Muscle of leg (tissue), 3 donors: ENCODE measurements at regions not wholly inside any gene's neighbourhood (a gene's known extent, or its start where the extent isn't known, plus 50 kb on each side); places are given as distances from the start of the nearest gene placed in this dataset.

ENCODE experiments used
- DNase-seq: peaks from one replicate; pipeline ENCODE4 v3.0.0; 2013
- H3K27ac ChIP-seq: one replicate; pipeline ENCODE4 v1.5.1; 2013; ENCODE audit warnings: mild to moderate bottlenecking, low read length, control low read depth
- H3K27me3 ChIP-seq: one replicate; pipeline ENCODE4 v1.6.1; 2013; ENCODE audit warnings: low read length; ENCODE audit not compliant: control insufficient read depth, insufficient read depth
- H3K36me3 ChIP-seq: one replicate; pipeline ENCODE4 v1.6.1; 2013; ENCODE audit warnings: low read length; ENCODE audit not compliant: control insufficient read depth, insufficient read depth
- H3K4me1 ChIP-seq: one replicate; pipeline ENCODE4 v1.6.1; 2013; ENCODE audit warnings: low read length; ENCODE audit not compliant: control insufficient read depth, insufficient read depth
- H3K4me3 ChIP-seq: one replicate; pipeline ENCODE4 v1.5.1; 2013; ENCODE audit warnings: low read length, control low read depth
- H3K9me3 ChIP-seq: replicated peaks from 2 replicates; pipeline ENCODE4 v1.6.1; 2013; ENCODE audit warnings: low read depth, low read length; ENCODE audit not compliant: control insufficient read depth
- WGBS: methylation state at CpG from one replicate; pipeline ENCODE4 v1.1.5; 2013; ENCODE audit warnings: missing lambda C conversion rate; ENCODE audit not compliant: insufficient coverage; 5-methylcytosine and 5-hydroxymethylcytosine counted together

DNA sequence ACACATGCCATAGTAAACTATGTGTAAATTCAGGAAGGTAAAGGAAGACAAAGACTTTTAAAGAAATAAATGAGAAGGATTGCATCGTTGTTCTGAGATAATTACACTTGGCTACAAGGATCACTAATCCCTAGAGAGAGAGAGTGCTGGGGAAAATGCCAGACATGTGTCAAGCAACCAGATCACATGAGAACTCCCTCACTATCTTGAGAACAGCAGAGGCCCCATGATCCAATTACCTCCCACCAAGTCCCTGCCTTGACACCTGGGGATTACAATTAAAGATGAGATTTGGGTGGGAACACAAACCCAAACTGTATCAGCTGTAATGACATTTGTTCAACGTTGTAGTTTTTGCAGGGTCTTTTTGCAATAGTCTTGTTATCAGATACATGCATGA lies 1600.9 kb upstream of the MIR17HG start:
- Histone ChIP-seq H3K4me1 (no peaks in the 10 kb centered on the region), H3K4me3 (no peak overlapping the region), H3K9me3 (no peaks in the 10 kb centered on the region), H3K36me3 (no peaks in the 10 kb centered on the region), H3K27ac (no peak overlapping the region), H3K27me3 (no peaks in the 10 kb centered on the region)
- peak; percentile 35 for DNase-seq
- no CpG with 5 or more reads among the region's 2 CpGs for WGBS

DNA sequence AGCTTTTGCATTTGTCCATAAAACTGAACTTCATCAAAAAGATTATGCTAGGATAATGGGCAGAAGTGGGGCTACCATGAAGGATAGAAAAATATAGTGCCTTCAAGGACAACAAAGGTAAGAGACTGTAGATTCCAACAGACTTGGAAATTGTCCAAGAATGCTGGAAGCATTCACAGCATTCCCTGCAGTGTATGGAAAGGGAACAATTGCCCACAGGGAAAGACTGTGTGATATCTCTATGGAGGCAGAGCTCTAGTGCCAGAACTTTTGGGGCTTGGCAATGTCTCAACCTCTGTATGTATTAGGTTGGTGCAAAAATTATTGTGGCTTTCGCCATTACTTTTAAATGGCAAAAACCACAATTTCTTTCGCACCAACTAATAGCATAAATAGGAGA lies 1598.8 kb upstream of the MIR17HG start:
- WGBS, result no CpG with 5 or more reads among the region's 2 CpGs

DNA sequence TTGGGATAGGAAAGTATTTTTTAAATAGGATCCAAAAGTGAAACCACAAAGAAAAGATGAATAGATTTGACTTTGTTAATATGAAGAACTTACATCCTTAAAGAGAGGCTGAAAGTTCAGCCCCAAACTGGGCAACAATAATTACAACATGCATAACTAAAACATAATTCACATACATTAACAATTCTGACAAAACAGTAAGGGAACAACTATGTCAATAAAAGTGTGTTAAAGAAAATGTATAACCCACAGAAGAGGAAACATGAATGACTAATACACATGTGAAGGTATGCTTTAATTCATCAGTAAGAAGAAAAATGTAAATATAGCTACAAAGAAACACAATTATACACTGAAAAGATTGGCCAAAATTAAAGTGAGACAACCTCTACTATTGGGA lies 1597.6 kb upstream of the MIR17HG start:
- Histone ChIP-seq H3K36me3 (no peaks in the 10 kb centered on the region), H3K4me1 (no peaks in the 10 kb centered on the region), H3K9me3 (no peaks in the 10 kb centered on the region), H3K27me3 (no peaks in the 10 kb centered on the region), H3K4me3 (no peak overlapping the region), H3K27ac (no peak overlapping the region)
- no peak for DNase-seq

More for the DNA sequence above, 1598.8 kb upstream of the MIR17HG start:
- Histone ChIP-seq H3K27ac (no peak overlapping the region), H3K4me3 (no peak overlapping the region), H3K9me3 (no peaks in the 10 kb centered on the region), H3K4me1 (no peaks in the 10 kb centered on the region), H3K27me3 (no peaks in the 10 kb centered on the region), H3K36me3 (no peaks in the 10 kb centered on the region)
- DNase-seq, result peak; percentile 7

DNA sequence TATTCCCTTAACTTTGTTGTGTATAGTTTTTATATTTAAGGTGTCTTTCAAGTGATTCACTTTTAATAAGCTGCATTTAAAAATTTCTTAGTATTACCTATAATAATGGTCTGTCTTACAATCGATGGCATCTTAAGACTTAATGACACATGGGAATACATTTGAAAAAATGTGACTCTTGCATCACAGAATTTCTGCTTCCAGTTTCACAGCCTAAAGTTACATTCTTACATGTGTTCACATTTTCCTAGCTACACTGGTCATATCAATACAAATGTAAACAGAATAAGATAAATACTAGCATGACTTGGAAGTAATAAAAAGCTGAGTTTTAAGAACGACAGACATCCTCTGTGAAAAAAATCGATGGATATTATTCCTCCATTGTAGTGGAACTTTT lies 1597.1 kb upstream of the MIR17HG start:
- H3K4me1 ChIP-seq, result no peaks in the 10 kb centered on the region
- no CpG with 5 or more reads among the region's 3 CpGs for WGBS
- H3K27ac ChIP-seq, result no peak overlapping the region
- H3K9me3 ChIP-seq, result no peaks in the 10 kb centered on the region
- H3K4me3 ChIP-seq, result no peak overlapping the region
- H3K27me3 ChIP-seq, result no peaks in the 10 kb centered on the region
- DNase-seq, result no peak
- no peaks in the 10 kb centered on the region for H3K36me3 ChIP-seq

DNA sequence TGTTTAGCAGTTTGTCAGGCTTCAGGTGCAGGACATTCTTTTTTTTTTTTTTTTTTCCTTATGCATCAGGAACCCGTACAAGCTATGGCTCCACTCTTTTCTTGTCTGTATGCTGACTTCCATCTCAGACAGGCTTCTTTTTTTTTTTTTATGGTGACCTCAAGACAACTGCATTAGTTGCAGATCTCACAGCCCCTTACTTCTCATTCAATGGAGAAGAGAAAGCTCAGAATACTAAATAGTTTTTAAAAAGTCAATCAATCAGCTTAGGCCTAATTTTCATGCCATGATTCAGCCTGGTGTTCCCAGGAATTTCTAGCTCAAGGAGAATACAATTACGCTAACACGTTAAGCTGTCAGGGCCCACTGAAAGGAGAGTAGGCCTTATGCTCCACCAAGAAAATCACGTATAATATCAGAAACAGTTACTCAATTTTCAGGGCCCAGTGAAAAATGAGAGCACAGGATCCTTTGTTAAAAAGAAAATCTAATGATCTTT lies 1596.0 kb upstream of the MIR17HG start:
- Histone ChIP-seq H3K9me3 (peaks cover 4% of the 10 kb centered on the region), H3K36me3 (no peaks in the 10 kb centered on the region), H3K4me3 (no peak overlapping the region), H3K27ac (no peak overlapping the region), H3K27me3 (no peaks in the 10 kb centered on the region), H3K4me1 (no peaks in the 10 kb centered on the region)
- DNase-seq, result no peak
- no CpG with 5 or more reads among the region's 4 CpGs for WGBS

DNA sequence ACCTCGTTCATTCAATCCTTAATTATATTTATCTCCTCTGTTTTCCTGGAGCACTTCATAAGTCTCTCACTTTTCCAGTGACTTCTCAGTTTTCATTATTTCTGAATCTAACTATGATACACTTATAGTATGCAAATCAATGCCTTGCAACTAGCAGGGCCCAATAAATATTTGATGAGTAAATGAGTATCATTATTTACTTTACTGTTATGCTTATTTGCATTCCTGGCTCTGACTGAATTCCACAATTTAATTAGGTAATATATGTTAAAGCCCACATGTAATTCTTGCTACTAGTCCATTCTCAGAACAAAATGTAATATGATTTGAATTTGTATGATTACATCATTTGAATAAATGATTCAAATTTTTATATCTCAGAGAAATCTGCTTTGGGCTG lies 1595.1 kb upstream of the MIR17HG start:
- Histone ChIP-seq H3K27ac (no peak overlapping the region), H3K27me3 (no peaks in the 10 kb centered on the region), H3K9me3 (peaks cover 4% of the 10 kb centered on the region), H3K4me1 (no peaks in the 10 kb centered on the region), H3K36me3 (no peaks in the 10 kb centered on the region), H3K4me3 (no peak overlapping the region)
- DNase-seq, result no peak
- WGBS, result no CpG with 5 or more reads among the region's 1 CpG

DNA sequence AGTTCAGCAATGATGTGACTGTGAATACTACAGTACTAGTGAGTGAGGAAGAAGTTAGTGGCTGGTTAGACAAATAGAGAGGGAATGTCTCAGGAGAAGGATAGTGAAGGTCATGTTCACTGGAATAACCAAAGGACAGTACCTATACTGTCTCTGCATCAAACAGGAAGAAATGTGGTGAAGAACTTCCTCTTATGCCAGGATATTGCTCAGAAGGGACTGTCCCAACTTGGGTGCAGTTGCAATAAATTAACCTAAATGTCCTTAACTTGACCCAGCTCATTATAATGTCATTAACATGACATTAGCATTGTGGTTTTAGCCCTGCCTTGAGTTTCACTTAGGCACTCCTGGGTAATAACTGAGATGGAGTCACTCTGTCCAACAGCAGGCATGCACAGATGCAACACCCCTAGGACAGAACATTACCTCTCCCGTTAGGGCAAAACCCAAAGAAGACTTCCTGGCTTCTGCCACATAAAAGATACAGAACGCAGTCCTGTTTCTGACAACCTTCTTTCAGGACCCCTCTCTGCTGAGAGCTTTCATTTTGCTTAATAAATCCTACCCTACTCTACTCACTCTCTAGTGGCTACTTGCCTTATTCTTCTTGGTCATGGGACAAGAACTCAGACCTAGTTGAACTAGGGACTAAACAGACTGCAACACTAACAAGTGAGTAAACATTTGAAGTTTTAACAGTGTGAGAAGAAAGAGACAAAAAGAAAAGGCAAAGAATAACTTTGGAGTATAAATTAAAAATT lies 1591.6 kb upstream of the MIR17HG start:
- no peaks in the 10 kb centered on the region for H3K36me3 ChIP-seq
- H3K4me3 ChIP-seq, result no peak overlapping the region
- no peak for DNase-seq
- no peaks in the 10 kb centered on the region for H3K27me3 ChIP-seq
- H3K4me1 ChIP-seq, result no peaks in the 10 kb centered on the region
- H3K9me3 ChIP-seq, result peaks cover 4% of the 10 kb centered on the region
- 94% methylated on average over 2 of the region's 2 CpGs for WGBS
- no peak overlapping the region for H3K27ac ChIP-seq

DNA sequence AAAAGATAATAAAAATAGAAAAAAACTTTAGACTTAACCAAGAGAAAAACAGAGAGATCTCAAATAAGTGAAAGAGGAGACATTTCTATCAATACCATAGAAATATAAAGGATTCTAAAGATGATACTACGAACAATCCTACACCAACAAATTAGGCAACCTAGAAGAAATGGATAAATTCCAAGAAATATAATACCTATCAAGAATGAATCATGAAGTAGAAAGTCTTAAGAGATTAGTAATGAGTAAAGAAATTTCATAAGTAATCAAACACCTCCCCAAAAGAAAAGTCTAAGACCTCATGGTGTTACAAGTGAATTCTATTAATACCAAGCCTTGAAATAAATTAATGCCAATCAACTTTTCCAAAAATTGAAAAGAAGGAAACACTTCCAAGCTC lies 1584.5 kb upstream of the MIR17HG start:
- no CpG with 5 or more reads among the region's 1 CpG for WGBS
- no peaks in the 10 kb centered on the region for H3K9me3 ChIP-seq
- no peaks in the 10 kb centered on the region for H3K4me1 ChIP-seq
- DNase-seq, result no peak
- no peak overlapping the region for H3K4me3 ChIP-seq
- H3K27me3 ChIP-seq, result no peaks in the 10 kb centered on the region
- H3K27ac ChIP-seq, result no peak overlapping the region
- no peaks in the 10 kb centered on the region for H3K36me3 ChIP-seq

DNA sequence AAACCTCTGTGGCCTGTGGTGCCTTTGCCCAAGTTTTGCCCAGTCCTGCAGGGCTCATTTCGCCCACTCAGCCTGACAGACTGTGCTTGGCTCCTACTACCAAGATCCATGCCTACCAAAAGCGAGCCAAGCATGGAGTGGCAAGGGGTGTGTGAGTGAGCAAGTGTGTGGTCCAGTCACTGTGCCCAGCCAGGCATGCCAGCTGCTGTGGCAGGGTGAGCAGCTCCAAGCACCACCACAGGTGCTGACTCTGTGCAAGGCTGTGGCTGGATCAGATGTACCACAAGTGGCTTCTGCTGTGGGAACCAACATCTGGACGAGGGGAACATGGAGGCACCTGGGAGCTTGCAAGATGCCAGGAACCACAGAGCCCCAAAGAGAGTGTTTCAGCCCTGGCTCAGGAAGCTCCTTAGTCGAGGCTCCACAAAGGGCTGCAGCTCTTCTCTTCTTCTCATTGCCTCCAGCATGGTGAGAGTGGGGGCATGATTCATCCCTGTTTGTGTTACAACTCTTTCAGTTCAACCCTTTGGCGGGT lies 1564.2 kb upstream of the MIR17HG start:
- no peak overlapping the region for H3K4me3 ChIP-seq
- 70% methylated on average over 4 of the region's 5 CpGs for WGBS
- no peaks in the 10 kb centered on the region for H3K4me1 ChIP-seq
- H3K9me3 ChIP-seq, result no peaks in the 10 kb centered on the region
- DNase-seq, result peak; percentile 47
- no peaks in the 10 kb centered on the region for H3K36me3 ChIP-seq
- H3K27ac ChIP-seq, result no peak overlapping the region
- no peaks in the 10 kb centered on the region for H3K27me3 ChIP-seq

DNA sequence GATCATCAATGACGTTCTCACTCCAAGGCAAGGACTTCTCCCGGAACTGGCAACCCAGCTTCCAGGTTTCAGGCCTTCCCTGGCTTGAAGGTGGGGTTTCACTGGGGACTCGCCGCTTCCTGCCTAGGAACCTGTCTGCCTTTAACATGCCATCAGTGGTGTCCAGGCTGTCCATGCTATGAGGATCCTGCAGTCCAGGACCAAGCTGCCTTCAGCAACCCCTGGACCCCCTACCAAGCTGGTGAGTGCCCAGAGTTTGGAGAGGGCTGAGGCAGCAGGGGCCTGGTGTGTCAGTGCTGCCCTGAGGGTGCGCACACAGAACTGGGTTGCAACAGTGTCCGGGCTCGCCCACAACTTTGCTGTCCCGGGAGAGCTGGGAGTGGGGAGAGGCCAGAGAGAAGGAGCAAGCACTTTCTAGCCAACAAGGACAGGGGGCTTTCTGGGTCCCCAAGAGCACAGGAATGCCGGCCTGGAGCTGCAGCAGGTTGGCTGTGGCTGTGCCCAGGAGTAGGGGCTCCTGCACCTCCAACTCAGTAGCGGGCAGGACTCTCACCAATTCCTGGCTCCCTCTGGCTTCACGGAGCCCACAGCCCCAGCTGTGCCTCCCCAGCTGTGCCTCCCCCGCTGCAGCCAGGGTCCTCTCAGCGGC lies 1563.2 kb upstream of the MIR17HG start:
- Histone ChIP-seq H3K36me3 (no peaks in the 10 kb centered on the region), H3K27me3 (no peaks in the 10 kb centered on the region), H3K27ac (no peak overlapping the region), H3K4me3 (no peak overlapping the region), H3K9me3 (no peaks in the 10 kb centered on the region), H3K4me1 (no peaks in the 10 kb centered on the region)
- 98% methylated on average over 12 of the region's 13 CpGs for WGBS
- no peak for DNase-seq
